ENCODE measurements at regions not wholly inside any gene's neighbourhood (a gene's known extent, or its start where the extent isn't known, plus 50 kb on each side); places are given as distances from the start of the nearest gene placed in this dataset.
"Not testable (repeated sequence)": the region's sequence is repeated elsewhere in the genome, so short reads cannot be mapped to it uniquely, and the experiment has no call there.

GRCh38 chr12:111240374-111240773 is 128.5 kb downstream of the PHETA1 start:
- Mint-ChIP-seq H3K27me3 (ENCODE audit: low read depth) (peaks cover 4% of the 10 kb centered on the region), H3K4me3 (no peak overlapping the region), H3K36me3 (ENCODE audit: low read depth) (no peaks in the 10 kb centered on the region), H3K27ac (ENCODE audit: unreplicated experiment) (no peak overlapping the region), H3K9me3 (peaks cover 3% of the 10 kb centered on the region), H3K4me1 (no peaks in the 10 kb centered on the region)
- no peak for TF ChIP-seq CTCF (conservative IDR thresholded peaks at IDR 0.05)
- DNase-seq (ENCODE audit: low read depth, low spot score): no peak

- TF ChIP-seq CTCF (conservative IDR thresholded peaks at IDR 0.05): no peak
- Mint-ChIP-seq H3K9me3 (peaks cover 3% of the 10 kb centered on the region), H3K27ac (ENCODE audit: unreplicated experiment) (peak overlapping the region; percentile 8), H3K4me3 (no peak overlapping the region), H3K4me1 (no peaks in the 10 kb centered on the region), H3K36me3 (ENCODE audit: low read depth) (no peaks in the 10 kb centered on the region), H3K27me3 (ENCODE audit: low read depth) (peaks cover 4% of the 10 kb centered on the region)
- no peak for DNase-seq (ENCODE audit: low read depth, low spot score)
Measured at GRCh38 chr12:111239235-111239634, 129.7 kb downstream of the PHETA1 start.

- no peak for DNase-seq (ENCODE audit: low read depth, low spot score)
- TF ChIP-seq CTCF (conservative IDR thresholded peaks at IDR 0.05): no peak
- H3K27me3 Mint-ChIP-seq (ENCODE audit: low read depth): peaks cover 4% of the 10 kb centered on the region
- no peak overlapping the region for H3K27ac Mint-ChIP-seq (ENCODE audit: unreplicated experiment)
- no peaks in the 10 kb centered on the region for H3K4me1 Mint-ChIP-seq
- H3K9me3 Mint-ChIP-seq: peaks cover 3% of the 10 kb centered on the region
- no peak overlapping the region for H3K4me3 Mint-ChIP-seq
- no peaks in the 10 kb centered on the region for H3K36me3 Mint-ChIP-seq (ENCODE audit: low read depth)
Measured at GRCh38 chr12:111238075-111238734, 130.7 kb downstream of the PHETA1 start.

- DNase-seq (ENCODE audit: low read depth, low spot score); H3K36me3 Mint-ChIP-seq (ENCODE audit: low read depth); H3K27me3 Mint-ChIP-seq (ENCODE audit: low read depth); H3K4me3 Mint-ChIP-seq; H3K27ac Mint-ChIP-seq (ENCODE audit: unreplicated experiment); H3K9me3 Mint-ChIP-seq; H3K4me1 Mint-ChIP-seq: not testable (repeated sequence)
Measured at GRCh38 chr12:111234491-111234890, 134.4 kb downstream of the PHETA1 start.

- no peak for DNase-seq (ENCODE audit: low read depth, low spot score)
- Mint-ChIP-seq H3K27me3 (ENCODE audit: low read depth) (no peaks in the 10 kb centered on the region), H3K4me3 (no peak overlapping the region), H3K9me3 (no peaks in the 10 kb centered on the region), H3K27ac (ENCODE audit: unreplicated experiment) (no peak overlapping the region), H3K4me1 (no peaks in the 10 kb centered on the region), H3K36me3 (ENCODE audit: low read depth) (no peaks in the 10 kb centered on the region)
- no peak for TF ChIP-seq CTCF (conservative IDR thresholded peaks at IDR 0.05)
Measured at GRCh38 chr12:111233786-111234185, 135.1 kb downstream of the PHETA1 start.

- Mint-ChIP-seq H3K4me3 (no peak overlapping the region), H3K27ac (ENCODE audit: unreplicated experiment) (no peak overlapping the region), H3K36me3 (ENCODE audit: low read depth) (no peaks in the 10 kb centered on the region), H3K9me3 (no peaks in the 10 kb centered on the region), H3K4me1 (no peaks in the 10 kb centered on the region), H3K27me3 (ENCODE audit: low read depth) (no peaks in the 10 kb centered on the region)
- no peak for DNase-seq (ENCODE audit: low read depth, low spot score)
- TF ChIP-seq CTCF (conservative IDR thresholded peaks at IDR 0.05): no peak
Measured at GRCh38 chr12:111230649-111231048, 138.2 kb downstream of the PHETA1 start.

All from neural crest cell (in vitro differentiated cells).